NCI-H187 (cell line): ENCODE measurements at regions not wholly inside any gene's neighbourhood (a gene's known extent, or its start where the extent isn't known, plus 50 kb on each side); places are given as distances from the start of the nearest gene placed in this dataset.

Source experiments
- DNase-seq, 2 experiments: peaks; one replicate each; lab custom pipeline; 2025; lab: John Stamatoyannopoulos, UW

DNA sequence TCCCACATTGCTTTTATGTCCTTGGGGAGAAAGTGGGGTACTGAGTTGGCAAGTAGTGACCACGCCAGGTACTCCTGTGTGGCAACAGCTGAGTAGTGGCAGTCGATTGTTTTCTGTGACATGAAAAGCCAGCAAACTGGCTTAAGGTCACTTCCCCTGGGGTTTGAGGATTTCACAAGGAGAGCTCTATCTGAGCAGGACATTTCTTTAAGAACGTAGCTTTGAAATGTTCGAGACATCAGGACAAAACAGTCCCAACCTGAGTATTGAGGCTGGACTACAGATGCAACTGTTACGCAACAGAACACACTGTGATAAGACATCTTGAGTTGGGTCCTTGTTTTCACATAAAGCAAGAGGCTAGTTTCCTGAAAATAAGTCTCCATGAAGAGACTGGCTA, 146.7 kb upstream of the KLF14 start:
- DNase-seq = no peak

DNA sequence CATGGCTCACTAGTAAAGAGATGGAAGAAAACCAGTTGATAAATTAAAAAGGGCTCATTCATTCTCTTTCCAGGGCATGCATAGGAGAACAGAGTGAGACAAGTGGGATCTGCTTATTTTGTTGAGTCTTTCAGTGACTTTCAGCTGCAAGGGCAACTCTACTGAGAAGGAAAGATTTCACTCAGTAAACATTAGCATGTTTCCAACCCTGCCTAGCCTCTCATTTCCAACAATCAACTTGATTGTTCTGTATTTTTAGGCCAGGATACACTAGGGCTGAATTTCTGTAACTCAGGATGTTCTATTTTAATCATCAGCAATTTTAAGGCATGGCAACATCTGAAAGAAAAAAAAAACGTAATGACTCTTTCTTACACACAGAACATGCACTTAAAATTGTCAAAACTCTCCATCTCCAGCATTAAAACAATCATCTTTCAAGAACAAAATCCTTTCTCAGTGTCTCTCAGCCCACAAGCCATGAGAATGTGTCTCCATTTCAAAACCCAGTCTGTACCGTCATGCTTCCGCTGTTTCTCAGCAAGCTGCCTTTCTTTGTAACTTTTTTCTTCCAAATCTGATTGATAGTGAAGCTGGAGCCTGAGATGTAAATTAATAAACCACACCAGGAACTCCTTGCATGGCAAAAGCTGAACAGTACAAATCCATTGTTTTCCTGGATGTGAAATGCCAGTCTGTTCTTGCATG, 147.2 kb upstream of the KLF14 start:
- no peak for DNase-seq

DNA sequence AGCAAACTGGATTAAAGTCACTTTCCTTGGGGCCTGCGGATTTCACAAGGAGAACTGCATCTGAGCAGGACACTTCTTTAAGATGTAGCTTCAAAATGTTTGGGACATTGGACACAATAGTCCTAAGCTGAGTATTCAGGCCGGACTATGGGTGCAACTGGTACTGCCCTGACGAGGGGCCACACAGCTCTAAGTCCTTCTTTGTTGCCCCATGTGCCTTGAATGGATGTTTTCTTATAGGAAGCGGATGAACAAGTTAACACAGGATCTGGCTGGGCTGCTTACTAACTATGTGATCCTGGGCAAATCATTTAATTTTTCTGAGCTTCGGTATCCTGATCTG, 147.8 kb upstream of the KLF14 start:
- no peak for DNase-seq

DNA sequence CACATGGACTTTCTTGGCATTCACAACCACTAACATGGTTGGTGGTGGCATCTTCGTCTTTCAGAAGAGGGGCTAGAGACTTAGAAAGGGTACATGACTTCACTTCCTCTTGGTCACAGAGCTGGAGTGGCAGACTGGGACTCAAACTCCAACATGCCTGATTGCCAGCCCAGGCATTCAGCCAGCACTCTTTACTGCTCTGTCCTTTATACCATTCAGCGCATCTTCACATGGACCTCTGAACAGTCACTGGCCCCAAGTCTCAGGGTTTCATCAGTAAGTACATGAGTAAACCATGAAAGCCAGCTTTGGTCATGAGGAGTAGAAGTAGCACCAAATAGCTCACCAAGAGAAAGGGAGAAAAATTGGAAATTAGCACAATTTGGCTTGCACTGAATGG, 148.4 kb upstream of the KLF14 start:
- no peak for DNase-seq

DNA sequence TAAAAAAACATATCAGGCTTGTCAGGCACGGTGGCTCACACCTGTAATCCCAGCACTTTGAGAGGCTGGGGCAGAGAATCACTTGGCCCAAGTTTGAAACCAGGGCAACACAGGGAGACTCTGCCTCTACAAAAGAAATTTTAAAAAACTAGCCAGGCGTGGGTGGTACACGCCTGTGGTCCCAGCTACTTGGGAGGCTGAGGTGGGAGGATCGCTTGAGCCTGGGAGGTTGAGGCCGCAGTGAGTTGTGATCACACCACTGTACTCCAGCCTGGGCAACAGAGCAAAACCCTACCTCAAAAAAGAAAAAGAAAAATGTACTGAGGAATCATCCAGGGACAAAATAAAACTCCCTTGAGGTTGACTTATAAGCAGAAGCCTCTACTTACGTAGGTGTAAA, 149.9 kb upstream of the KLF14 start:
- no peak for DNase-seq

DNA sequence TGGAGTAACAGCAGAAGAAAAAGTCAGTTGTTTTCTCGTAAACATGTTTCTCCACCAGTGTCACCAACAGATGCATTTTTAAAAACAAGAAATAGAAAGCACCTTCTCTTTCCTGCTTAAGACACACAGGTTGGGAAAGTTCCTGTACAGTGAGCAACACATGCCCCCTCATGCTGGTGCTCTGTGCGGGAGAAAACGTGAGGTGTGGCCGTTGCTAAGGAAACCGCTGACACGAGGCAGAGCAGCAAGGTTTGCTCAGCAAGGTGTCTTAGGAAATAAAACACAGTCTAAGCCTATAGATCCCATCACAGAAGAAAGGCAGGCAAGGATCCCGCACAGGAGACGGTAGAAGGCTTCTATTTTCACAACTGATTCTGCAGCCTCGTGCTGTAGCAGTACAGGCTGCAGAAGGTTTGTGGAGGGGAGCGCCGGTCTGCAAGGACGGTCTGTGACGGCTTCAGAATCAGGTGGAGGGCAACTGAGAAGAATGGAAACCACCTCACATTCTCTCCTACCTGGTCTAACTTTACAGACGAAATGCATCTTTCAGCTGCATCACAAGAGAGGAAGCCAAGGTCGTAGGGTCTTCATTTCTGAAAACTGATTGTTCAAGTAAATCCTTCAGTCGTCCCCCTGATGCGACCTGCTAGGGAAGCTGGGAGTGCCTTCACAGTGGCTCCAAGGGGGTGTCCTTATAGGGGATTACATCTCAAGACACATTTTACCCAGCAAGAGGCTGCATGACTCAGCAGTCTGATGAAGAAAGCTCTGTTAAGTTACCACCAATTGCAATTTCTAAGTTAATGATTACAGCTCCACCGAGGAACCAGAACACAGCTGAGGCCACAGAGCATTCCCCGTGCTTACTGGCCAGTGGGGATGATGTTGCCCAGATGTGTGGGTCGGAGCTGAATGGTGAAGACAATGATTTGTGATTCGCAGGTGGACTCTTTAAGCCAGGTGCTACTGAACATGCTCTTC, 150.7 kb upstream of the KLF14 start:
- no peak for DNase-seq

DNA sequence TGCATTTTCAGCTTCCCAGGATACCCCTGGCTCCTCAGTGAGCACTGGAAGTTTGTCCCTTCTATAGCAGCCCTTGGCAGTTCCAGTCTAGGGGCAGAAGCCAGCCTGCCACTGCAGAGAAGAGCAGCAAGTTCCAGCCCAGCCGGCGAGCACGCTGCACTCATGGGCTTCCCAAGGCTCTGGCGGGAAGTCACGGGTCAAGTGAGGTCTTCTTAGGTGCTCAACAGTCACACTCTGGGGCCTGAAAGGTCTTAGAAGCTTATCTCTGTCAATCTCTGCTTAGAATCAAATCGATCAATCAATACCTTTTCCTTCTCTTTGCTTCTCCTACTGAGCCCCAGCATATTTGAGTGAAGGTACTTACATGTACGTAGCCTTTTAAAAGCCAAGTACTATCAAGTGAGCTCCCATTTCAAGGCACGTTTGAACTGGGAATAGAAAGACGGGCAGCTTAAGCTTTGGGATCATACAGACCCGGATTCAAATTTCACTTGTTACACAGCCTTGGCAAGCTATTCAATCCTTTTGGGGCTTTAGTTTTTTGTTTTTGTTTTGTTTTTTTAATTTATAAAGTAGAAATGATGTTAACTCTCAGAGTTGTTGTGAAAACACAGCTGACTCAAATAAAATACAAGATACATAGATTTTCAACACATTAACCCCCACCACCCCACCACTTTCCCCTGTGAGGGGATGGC, 152.6 kb upstream of the KLF14 start:
- DNase-seq = no peak

DNA sequence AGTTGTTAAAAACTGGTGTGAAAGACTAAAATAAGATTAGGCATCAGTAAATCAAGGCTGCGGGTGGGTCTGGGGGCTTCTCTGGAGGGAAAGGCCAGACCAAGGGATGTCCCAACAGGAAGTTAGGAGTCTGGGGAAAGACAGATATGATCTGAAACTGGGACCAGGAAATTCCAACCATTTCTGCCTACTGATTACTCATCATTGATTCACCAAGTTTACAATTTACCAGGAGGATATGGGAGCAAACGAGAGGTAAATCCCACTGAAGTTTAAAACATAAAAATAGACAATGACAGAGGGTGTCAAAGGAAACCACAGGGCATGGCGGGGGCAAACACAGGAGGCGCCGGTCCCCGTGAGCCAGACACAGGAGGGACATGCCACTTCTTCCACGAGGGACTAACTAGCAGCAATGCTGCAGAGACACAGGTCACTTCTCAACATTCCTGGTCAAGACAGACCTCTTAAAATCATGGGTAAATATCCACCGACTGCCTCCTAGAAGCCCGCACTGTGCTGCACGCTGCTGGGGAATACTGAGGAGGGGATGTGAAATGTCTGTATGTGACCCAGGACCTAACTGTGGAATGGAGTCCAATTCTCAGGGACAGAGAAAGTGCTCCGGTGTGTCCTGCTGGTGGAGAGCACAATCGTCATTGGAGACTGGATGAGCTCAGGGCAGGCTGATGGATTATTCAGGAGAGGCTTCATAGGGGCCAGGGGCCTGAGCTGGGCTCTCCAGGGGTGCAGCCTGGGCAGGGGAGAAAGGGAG, 153.4 kb upstream of the KLF14 start:
- no peak for DNase-seq

DNA sequence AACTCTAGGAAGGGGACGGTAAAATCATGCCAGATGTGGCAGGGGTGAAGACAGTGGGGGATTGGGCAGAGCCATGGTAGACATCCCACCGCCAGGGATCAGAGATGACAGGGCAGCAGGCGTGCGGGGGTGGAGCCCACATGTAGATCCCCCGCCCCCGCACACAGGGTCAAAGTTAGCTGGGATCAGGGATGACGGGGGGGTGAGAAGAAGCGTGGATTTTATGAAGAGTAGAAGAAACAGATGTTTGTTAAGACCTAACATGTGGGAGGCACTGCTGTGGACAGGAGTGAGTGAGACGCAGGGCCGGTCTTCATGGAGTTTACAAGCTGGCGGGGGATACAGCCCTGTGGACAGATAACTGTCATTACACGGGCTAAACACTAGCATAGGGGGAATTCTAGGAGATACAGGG, 154.0 kb upstream of the KLF14 start:
- no peak for DNase-seq

DNA sequence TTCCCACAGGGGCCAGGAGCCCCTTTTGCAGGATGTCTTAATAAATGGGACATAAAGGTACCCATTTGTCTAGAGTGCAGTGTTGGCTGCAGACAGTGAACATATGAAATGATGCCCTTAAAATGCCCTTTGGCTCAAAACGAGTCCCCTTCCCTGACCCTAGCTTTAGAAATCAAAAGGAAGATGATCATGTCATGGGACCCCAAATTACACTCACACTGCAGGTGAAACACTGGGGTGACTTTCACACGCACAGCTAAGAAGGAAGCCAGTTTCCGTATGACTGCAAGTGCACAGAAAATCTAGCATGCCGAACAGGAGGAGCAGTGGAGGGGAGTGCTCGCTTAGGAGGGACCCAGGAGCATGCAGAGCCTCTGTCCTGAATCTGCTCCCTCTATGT, 154.5 kb upstream of the KLF14 start:
- no peak for DNase-seq

DNA sequence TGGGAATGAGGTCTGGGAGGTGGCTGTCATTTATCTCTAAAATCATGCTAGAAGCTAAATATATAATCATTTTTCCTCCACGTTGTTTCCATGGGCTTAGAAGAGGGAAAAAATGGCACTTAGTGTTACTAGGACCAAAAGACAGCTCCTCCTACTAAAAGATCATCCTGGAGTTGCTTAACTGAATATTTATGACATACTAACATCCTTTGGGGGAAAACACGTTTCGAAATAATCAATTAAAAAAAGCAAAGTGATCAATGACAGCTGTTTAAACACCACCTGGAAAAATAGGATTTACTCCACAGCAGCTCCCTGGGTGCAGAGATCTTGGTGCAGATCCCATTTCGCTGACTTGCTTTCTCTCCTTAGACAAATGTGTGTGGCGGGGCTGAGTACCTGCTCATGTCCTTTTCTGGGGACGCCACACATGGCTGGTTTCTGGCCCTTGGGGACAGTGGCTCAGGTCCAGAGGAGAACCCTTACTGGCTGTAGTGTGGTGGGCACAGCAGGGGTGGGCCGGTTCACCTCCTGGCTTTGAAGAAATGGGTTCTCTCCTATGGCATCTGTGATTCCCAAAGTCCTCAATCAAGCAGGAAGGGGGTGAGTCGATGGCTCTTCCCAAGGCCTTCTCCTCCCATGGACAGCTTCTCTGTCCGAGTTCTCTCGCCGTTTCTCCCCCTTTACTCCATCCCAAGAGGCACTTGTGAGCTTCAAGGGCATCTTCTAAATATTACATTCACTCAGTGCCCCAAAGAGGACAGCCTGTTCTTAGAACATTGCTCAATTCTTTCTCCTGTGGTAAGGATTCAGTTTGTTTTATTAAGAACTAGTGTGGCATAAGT, 156.4 kb upstream of the KLF14 start:
- no peak for DNase-seq

DNA sequence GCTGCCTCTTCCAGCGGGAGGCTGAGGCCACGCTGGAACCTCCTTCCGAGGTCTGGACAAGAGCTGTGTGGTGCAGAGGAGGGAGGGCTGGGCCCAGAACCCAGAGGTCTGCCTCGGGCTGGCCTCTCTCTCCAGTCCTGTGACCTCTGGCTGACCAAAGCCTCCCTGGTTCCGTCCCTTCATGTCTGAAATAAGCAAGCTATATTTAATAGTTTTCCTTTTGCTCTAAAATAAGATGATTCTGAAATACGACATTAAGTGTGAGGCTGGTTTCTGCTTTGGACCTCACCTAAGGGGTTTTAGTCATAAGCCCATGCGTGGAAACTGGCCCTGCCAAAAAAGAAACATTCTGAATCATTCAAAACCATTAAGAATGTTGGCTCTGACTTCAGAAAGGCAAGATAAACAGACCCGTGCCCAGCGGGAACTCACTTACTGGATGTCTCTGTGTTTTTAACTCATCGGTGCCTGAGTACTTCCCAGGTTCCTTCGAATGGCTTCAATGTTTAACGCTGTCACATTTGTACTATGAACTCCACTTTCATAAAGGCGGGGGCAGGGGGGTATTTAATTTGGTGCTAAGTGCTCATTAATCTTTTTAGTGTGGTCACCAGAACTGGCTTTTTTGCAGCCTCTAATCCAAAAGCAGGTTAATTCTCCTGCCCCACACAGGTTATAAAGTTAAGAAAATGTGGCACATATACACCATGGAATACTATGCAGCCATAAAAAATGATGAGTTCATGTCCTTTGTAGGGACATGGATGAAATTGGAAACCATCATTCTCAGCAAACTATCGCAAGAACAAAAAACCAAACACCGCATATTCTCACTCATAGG, 157.5 kb upstream of the KLF14 start:
- DNase-seq = no peak

DNA sequence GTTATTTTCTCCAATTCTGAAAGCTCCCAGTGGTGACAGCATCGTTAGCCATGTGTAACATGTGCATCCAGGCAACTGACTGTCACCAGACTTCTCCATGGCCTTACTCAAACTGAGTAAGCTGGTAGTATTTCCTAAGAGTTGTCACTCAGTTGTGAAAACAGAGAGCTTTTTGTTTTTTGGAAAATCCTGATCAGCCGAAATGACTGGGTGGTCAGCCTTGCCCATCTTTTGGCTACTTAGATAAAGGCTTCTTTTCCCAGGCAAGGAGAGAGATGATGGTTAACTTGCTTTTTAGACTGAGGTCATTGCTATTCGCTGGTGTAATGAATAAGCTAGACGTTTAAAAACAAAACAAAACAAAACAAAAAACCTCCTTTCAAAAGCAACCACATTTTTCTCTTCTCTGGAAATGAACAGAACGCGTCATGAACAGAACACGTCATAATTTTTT, 159.5 kb upstream of the KLF14 start:
- DNase-seq = no peak

DNA sequence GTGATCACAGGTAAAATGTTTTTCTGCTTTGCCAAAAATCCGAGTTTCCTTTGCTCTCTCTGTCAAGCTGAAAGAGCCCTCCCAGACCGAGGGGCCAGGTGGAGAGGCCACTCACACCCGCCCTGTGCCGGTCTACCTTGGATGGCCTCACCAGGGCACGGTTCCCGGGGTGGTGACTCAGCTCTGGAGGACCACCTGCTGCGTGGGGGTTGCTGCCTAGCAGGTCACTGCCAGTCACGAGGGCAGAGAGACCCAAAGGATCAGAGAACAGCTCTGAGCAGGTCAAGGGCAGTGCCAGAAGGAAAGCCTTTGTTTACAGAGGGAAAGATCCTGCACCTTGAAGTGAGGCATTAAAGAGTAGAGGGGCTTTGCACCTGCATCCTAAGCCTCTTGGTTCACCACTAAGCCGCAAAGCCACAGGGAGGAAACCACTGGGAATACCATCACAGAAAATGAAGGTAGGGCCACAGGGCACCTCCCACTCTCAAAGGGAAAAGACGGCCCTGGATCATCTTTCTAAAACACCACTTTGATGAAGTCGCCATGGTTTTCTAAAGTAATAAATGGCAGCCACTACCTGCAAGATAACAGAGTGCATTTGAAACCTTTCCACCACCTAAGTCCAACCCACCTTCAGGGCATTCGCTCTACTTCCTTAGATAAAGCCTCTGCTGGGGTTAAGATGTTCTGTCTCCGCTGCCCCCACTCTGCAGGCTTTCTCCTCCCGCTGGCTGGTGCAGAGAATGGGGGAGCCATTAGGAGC, 160.3 kb upstream of the KLF14 start:
- DNase-seq = no peak

DNA sequence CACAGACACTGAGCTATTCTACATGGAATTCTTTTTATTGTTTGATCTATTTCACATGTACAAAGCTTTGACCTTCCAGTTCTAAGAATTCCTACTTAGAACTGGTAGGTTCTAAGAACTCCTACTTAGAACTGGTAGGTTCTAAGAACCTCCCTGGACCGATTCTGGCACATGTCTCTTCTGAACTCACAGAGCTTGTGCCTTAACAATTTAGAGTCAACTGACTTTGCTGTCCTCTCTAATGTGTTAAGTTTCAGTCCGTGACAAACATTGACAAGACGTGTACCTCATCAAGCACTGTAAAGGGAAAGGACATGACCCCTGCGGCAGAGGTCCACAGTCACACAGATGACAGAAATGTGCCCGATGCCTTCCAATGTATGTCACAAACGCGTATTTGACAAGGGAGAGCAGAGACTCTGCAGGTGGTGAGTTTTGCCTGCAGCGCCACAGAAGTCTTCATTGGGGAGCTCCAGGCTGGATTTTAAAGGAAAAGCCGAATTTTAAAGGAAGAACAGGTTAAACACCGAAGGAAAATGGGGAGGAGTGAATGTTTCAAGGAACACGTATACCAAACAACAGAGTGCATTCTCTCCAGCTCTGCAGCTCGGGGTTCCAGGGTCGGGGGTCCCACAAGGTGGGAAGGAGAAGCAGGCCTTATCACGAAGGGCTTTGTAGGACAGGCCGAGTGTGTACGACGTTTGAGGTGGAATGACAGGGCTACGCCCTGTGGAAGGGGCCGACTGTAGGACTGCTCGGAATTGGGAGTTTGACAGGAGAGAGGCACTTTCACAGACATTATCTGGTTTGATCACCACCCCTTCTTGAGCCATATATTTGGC, 161.1 kb upstream of the KLF14 start:
- no peak for DNase-seq

DNA sequence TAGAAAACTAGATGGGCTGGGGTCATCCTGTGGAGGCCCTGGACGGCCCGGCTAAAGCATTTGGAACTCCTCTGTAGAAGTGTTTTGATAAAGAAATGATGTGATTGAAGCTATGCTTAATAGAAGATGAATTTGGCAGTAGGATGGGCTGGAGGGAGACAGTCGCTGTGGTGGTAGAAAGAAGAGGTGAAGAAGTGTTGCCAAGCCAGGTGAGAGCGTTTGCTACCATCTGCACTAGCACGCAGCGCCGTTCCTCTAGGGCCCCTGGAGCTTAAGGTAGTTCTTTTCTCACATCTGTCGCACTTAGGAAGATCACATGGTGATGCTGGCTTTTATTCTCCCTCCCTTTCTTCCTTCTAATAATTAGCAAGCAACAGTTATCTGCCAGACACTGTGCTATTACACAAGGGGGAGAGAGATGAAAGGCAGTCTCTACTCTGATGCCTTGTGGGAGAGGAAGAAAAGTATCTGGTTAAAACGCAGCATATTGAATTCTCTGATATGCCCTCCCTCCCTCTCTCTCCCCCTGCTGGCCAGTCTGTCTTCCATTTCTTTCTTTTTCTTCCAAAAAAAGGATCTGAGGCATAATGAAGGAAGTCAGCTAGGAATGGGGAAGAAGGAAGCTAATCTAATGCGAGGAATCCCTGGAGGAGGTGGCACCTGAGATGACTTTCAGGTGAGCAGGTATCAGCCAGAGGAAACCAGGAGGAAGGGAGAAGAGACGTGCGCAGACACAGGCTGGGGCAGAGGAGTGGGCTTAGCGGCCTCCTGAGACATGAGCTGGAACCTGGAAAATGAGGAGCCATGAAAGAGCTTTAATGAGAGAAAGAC, 162.3 kb upstream of the KLF14 start:
- DNase-seq = no peak

DNA sequence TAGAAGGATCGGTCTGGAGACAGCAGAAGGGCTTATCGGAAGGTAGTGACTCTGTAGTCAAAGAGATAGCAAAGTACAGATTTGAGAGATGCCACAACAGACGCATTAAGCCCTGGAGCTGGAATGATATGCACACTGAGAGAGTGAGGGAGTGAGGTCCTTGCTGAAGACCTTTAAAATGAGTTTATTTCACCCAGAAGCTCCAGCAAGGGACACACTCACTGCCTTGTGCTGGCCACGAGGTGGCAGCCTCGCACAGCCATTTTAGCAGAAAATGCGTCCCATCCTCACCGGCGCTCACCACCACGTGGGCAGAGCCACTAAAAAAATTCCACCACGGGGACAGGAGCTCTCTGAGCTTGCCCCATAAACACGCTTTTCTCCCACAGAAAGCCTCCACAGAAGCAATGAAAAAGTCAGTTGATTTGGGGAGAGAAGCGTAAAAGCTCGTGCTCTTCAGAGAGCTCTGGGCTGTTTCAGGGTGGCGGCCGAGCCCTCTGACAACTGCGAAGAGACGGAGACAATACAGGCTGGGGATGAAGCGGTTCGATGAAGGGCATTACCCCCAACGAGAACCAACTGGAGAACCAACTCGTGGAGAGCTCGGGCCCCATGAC, 163.0 kb upstream of the KLF14 start:
- DNase-seq = no peak
